ENCODE measurements at regions not wholly inside any gene's neighbourhood (a gene's known extent, or its start where the extent isn't known, plus 50 kb on each side); places are given as distances from the start of the nearest gene placed in this dataset.
"Not testable (repeated sequence)": the region's sequence is repeated elsewhere in the genome, so short reads cannot be mapped to it uniquely, and the experiment has no call there.

GRCh38 chr20:29755854-29756498 lies 1501.5 kb upstream of the DEFB115 start:
- TF ChIP-seq, protein P1, sequence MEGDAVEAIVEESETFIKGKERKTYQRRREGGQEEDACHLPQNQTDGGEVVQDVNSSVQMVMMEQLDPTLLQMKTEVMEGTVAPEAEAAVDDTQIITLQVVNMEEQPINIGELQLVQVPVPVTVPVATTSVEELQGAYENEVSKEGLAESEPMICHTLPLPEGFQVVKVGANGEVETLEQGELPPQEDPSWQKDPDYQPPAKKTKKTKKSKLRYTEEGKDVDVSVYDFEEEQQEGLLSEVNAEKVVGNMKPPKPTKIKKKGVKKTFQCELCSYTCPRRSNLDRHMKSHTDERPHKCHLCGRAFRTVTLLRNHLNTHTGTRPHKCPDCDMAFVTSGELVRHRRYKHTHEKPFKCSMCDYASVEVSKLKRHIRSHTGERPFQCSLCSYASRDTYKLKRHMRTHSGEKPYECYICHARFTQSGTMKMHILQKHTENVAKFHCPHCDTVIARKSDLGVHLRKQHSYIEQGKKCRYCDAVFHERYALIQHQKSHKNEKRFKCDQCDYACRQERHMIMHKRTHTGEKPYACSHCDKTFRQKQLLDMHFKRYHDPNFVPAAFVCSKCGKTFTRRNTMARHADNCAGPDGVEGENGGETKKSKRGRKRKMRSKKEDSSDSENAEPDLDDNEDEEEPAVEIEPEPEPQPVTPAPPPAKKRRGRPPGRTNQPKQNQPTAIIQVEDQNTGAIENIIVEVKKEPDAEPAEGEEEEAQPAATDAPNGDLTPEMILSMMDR (IDR thresholded peaks at IDR 0.05; ENCODE audit: low read depth, low read length, missing input control), result not testable (repeated sequence)
- not testable (repeated sequence) for TF ChIP-seq JUND, ATF3, MAX, RAD21 (IDR thresholded peaks at IDR 0.05)

Measured in liver (tissue), 3 donors.